ENCODE measurements at regions not wholly inside any gene's neighbourhood (a gene's known extent, or its start where the extent isn't known, plus 50 kb on each side); places are given as distances from the start of the nearest gene placed in this dataset.

DNA sequence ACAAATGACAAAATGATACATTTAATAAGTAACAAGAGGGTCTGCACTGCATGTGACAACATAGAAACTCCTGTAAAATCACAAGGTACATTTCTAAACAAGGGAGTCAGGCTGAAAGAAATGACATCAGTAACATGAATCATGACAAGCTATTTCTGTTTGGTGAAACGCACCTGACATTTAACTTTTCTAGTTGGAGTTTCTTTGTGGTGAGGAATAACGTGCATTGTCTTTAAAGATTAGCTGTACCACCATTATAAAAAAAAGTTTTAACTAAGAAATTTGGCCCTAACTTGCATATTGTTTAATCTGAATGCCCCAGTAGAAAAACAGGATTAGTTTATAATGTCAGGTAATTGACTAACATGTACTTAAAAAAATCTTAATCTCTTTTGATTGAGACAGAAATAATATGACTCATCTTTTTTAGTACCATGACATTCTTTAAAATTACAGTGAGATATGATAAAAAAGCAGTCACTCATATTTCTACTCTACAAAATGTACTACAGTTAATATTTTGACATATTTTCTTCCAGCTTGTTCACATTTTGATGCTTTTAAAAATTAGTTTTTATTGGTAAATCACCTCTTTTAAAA, 418.2 kb downstream of the KLF12 start:
- no peak overlapping the region for H2AFZ ChIP-seq (ENCODE audit: low read length)
- H4K20me1 ChIP-seq (ENCODE audit: low read length) = no peaks in the 10 kb centered on the region
- H3K27me3 ChIP-seq (ENCODE audit: low read length) = no peaks in the 10 kb centered on the region
- DNase-seq (peak; percentile 14), ATAC-seq (no peak)
- POLR2A ChIA-PET (ENCODE audit: unreplicated experiment) = interaction anchor here (0.6 kb wide), 1 partner anchor 557 kb away, joined by 4 read pairs; no protein-coding TSS in a partner anchor
- H3K4me3 ChIP-seq (ENCODE audit: low read length) = no peak overlapping the region
- intact Hi-C loops (cut with micrococcal nuclease) = no loop called here
- CTCF ChIA-PET = no interaction called here
- H3K36me3 ChIP-seq (ENCODE audit: low read depth, low read length) = 0 out of 2 replicates have a peak, but pooled peaks cover 8% of the 10 kb centered on the region
- H3K9ac ChIP-seq (ENCODE audit: low read length) = no peak overlapping the region
- H3K79me2 ChIP-seq (ENCODE audit: low read length) = no peaks in the 10 kb centered on the region
- no peaks in the 10 kb centered on the region for H3K9me2 ChIP-seq (replicated peaks; ENCODE audit: low read length)
- peaks cover 21% of the 10 kb centered on the region for H3K4me1 ChIP-seq (ENCODE audit: insufficient read depth, low read length)
- TF ChIP-seq EZH2 (IDR thresholded peaks at IDR 0.05; ENCODE audit: low read length, unreplicated experiment) = no peak
- no peak for TF ChIP-seq EZH2phosphoT487 (IDR thresholded peaks at IDR 0.05; ENCODE audit: borderline replicate concordance, low read length)
- TF ChIP-seq, protein P1, sequence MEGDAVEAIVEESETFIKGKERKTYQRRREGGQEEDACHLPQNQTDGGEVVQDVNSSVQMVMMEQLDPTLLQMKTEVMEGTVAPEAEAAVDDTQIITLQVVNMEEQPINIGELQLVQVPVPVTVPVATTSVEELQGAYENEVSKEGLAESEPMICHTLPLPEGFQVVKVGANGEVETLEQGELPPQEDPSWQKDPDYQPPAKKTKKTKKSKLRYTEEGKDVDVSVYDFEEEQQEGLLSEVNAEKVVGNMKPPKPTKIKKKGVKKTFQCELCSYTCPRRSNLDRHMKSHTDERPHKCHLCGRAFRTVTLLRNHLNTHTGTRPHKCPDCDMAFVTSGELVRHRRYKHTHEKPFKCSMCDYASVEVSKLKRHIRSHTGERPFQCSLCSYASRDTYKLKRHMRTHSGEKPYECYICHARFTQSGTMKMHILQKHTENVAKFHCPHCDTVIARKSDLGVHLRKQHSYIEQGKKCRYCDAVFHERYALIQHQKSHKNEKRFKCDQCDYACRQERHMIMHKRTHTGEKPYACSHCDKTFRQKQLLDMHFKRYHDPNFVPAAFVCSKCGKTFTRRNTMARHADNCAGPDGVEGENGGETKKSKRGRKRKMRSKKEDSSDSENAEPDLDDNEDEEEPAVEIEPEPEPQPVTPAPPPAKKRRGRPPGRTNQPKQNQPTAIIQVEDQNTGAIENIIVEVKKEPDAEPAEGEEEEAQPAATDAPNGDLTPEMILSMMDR (conservative IDR thresholded peaks at IDR 0.05; ENCODE audit: low read depth, low read length) = no peak
- no TSS peak for BruUV-seq (replicated peaks)
- H3F3A ChIP-seq (ENCODE audit: low read length, unreplicated experiment) = no peaks in the 10 kb centered on the region
- H3K9me3 ChIP-seq (ENCODE audit: low read length) = no peaks in the 10 kb centered on the region
- no peak overlapping the region for H3K27ac ChIP-seq (ENCODE audit: low read length)
- no peak overlapping the region for H3K4me2 ChIP-seq (ENCODE audit: low read length)

DNA sequence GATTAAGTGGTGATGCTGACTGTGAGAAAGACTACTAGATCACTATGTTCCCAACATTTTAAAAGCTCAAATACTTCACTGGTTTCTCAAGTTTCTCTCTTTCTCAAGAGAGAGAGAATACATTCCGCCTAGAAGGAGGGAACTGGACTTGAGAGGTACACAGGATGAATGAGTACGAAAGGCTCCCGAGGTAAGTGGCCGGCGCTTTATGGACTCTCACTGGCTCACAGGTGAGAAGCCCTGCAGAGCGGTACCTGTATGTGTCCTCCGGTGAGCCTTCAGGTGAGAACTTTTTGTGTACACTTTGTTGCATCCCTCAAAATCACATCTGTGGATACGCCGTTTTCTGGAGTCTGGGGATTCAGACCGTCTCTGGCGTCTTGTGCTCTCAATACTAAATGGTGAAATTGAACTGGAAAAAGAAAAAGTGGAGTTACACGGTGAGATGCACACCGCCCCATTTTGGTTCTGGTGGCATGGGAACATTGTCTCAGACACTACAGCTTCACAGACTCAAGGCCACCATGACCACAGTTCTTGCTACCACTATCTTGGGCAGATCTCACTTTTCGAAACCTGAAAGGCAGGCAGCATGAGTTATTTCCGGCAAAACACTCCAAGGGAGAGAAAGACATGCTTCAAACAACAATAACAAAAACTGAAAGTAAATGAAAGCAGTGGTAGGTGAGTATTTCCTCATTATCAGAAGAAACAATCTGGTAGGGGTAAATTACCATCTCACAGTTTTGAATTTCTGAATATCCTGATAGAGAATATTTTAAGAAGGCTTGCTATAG, 418.9 kb downstream of the KLF12 start:
- no peaks in the 10 kb centered on the region for H3K9me2 ChIP-seq (replicated peaks; ENCODE audit: low read length)
- BruUV-seq (replicated peaks) = no TSS peak
- ATAC-seq = no peak
- no peak overlapping the region for H3K4me3 ChIP-seq (ENCODE audit: low read length)
- H3F3A ChIP-seq (ENCODE audit: low read length, unreplicated experiment) = no peaks in the 10 kb centered on the region
- H4K20me1 ChIP-seq (ENCODE audit: low read length) = no peaks in the 10 kb centered on the region
- no peak overlapping the region for H3K4me2 ChIP-seq (ENCODE audit: low read length)
- no peak overlapping the region for H3K27ac ChIP-seq (ENCODE audit: low read length)
- no peak for DNase-seq
- intact Hi-C loops (cut with micrococcal nuclease) = no loop called here
- H3K4me1 ChIP-seq (ENCODE audit: insufficient read depth, low read length) = peaks cover 21% of the 10 kb centered on the region
- POLR2A ChIA-PET (ENCODE audit: unreplicated experiment) = no interaction called here
- no peaks in the 10 kb centered on the region for H3K79me2 ChIP-seq (ENCODE audit: low read length)
- CTCF ChIA-PET = no interaction called here
- TF ChIP-seq EZH2 (IDR thresholded peaks at IDR 0.05; ENCODE audit: low read length, unreplicated experiment) (no peak), EZH2phosphoT487 (IDR thresholded peaks at IDR 0.05; ENCODE audit: borderline replicate concordance, low read length) (no peak)
- TF ChIP-seq, protein P1 (conservative IDR thresholded peaks at IDR 0.05; ENCODE audit: low read depth, low read length) = no peak
- H2AFZ ChIP-seq (ENCODE audit: low read length) = no peak overlapping the region
- no peak overlapping the region for H3K9ac ChIP-seq (ENCODE audit: low read length)
- H3K27me3 ChIP-seq (ENCODE audit: low read length) = no peaks in the 10 kb centered on the region
- no peaks in the 10 kb centered on the region for H3K9me3 ChIP-seq (ENCODE audit: low read length)
- 0 out of 2 replicates have a peak, but pooled peaks cover 8% of the 10 kb centered on the region for H3K36me3 ChIP-seq (ENCODE audit: low read depth, low read length)

DNA sequence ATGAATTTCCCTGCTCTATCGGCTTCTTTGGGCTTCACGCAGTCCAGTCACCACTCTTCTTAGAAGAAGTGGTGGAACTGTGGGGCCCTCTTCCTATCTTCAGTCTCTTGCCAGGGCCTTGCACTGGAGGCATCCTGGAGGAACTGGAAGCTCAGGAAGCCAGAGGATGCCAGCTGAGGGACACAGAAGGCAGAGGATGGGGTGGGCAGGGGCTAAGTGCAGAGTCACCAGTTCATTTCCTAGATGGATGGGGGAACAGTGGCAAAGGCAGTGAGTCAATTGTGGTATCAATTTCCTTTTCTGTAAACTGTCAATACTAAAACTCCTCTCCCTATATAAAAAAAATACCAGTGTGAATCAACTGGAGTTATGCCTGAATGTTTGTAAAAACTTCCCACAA, 419.7 kb downstream of the KLF12 start:
- no peak overlapping the region for H3K9ac ChIP-seq (ENCODE audit: low read length)
- POLR2A ChIA-PET (ENCODE audit: unreplicated experiment) = no interaction called here
- no peaks in the 10 kb centered on the region for H3K9me2 ChIP-seq (replicated peaks; ENCODE audit: low read length)
- TF ChIP-seq EZH2 (IDR thresholded peaks at IDR 0.05; ENCODE audit: low read length, unreplicated experiment) (no peak), EZH2phosphoT487 (IDR thresholded peaks at IDR 0.05; ENCODE audit: borderline replicate concordance, low read length) (no peak)
- TF ChIP-seq, protein P1 (conservative IDR thresholded peaks at IDR 0.05; ENCODE audit: low read depth, low read length) = no peak
- DNase-seq = no peak
- CTCF ChIA-PET = interaction anchor here (0.6 kb wide), 1 partner anchor 367 kb away, joined by 3 read pairs; no protein-coding TSS in a partner anchor
- H3K4me1 ChIP-seq (ENCODE audit: insufficient read depth, low read length) = peaks cover 21% of the 10 kb centered on the region
- H3K4me2 ChIP-seq (ENCODE audit: low read length) = no peak overlapping the region
- no peaks in the 10 kb centered on the region for H3K27me3 ChIP-seq (ENCODE audit: low read length)
- no TSS peak for BruUV-seq (replicated peaks)
- no peak overlapping the region for H3K4me3 ChIP-seq (ENCODE audit: low read length)
- no peaks in the 10 kb centered on the region for H4K20me1 ChIP-seq (ENCODE audit: low read length)
- intact Hi-C loops (cut with micrococcal nuclease) = no loop called here
- no peaks in the 10 kb centered on the region for H3K9me3 ChIP-seq (ENCODE audit: low read length)
- no peaks in the 10 kb centered on the region for H3K79me2 ChIP-seq (ENCODE audit: low read length)
- H3K36me3 ChIP-seq (ENCODE audit: low read depth, low read length) = 0 out of 2 replicates have a peak, but pooled peaks cover 8% of the 10 kb centered on the region
- no peak overlapping the region for H2AFZ ChIP-seq (ENCODE audit: low read length)
- no peak for ATAC-seq
- no peak overlapping the region for H3K27ac ChIP-seq (ENCODE audit: low read length)
- H3F3A ChIP-seq (ENCODE audit: low read length, unreplicated experiment) = no peaks in the 10 kb centered on the region

Data from PC-3 (cell line).